Breast epithelium (tissue), 4 donors: ENCODE measurements at regions not wholly inside any gene's neighbourhood (a gene's known extent, or its start where the extent isn't known, plus 50 kb on each side); places are given as distances from the start of the nearest gene placed in this dataset.

Source experiments
- DNase-seq, 2 donors: peaks; one replicate each; pipeline ENCODE4 v3.0.0-alpha.2; 2019; ENCODE audit warnings: low spot score in 2 of 2
- H3K27ac ChIP-seq, 2 donors: fragments of 200-600 bp; sonication (generic) in 1 of 2; one replicate each; pipeline ENCODE4 v1.5.1; 2016 to 2019; ENCODE audit warnings: mild to moderate bottlenecking in 1 of 2
- H3K27me3 ChIP-seq, 2 donors: fragments of 200-600 bp; sonication (generic) in 1 of 2; one replicate each; pipeline versions ENCODE4 v1.5.1 to v1.6.0; 2017 to 2019; ENCODE audit warnings: control low read depth in 1 of 2, mild to moderate bottlenecking in 1 of 2
- H3K36me3 ChIP-seq: fragments of 200-600 bp; one replicate; pipeline ENCODE4 v1.5.1; 2019
- H3K4me1 ChIP-seq, 2 donors: fragments of 200-600 bp; sonication (generic); one replicate each; pipeline ENCODE4 v1.5.1; 2016 to 2019; ENCODE audit warnings: control low read depth in 1 of 2
- H3K4me3 ChIP-seq, 3 donors: fragments of 200-600 bp; sonication (generic); 1 replicate in 2 of 3; 2 replicates in 1 of 3; pipeline ENCODE4 v1.5.1; 2016 to 2019; ENCODE audit warnings: mild to moderate bottlenecking in 3 of 3, moderate library complexity in 2 of 3
- H3K9me3 ChIP-seq, 2 donors: fragments of 200-600 bp; sonication (generic) in 1 of 2; one replicate each; pipeline ENCODE4 v1.5.1; 2016 to 2019; ENCODE audit warnings: control low read depth in 1 of 2
- CTCF ChIP-seq, 3 donors: fragments of 450-650 bp; IDR thresholded peaks; one replicate each; pipeline ENCODE4 v1.5.1; 2016 to 2017; ENCODE audit warnings: antibody characterized with exemption in 3 of 3, mild to moderate bottlenecking in 3 of 3, moderate library complexity in 3 of 3
- POLR2A ChIP-seq: fragments of 450-650 bp; IDR thresholded peaks from one replicate; pipeline ENCODE4 v1.6.1; 2016; ENCODE audit warnings: antibody characterized with exemption, mild to moderate bottlenecking, moderate library complexity
- POLR2AphosphoS5 ChIP-seq, 3 donors: sonication (generic); formaldehyde crosslinking; IDR thresholded peaks; one replicate each; pipeline ENCODE4 v1.6.1; 2017; ENCODE audit warnings: antibody characterized with exemption in 3 of 3
- intact Hi-C: fragments of 100-400 bp; cut with DNase I; formaldehyde crosslinking; loops from one replicate; pipeline ENCODE4 v1.15.1; 2023; ENCODE audit warnings: low total_unique reads

GRCh38 chr6:51495610-51496396 lies 591.6 kb downstream of the PKHD1 start:
- intact Hi-C loops, result no loop called here
- Histone ChIP-seq H3K4me3 (no peak overlapping the region), H3K4me1 (peaks cover 0 to 3% of the 10 kb centered on the region in 2 donors), H3K9me3 (no peaks in the 10 kb centered on the region), H3K27me3 (no peaks in the 10 kb centered on the region), H3K27ac (peak overlapping the region; percentile 73 to 77), H3K36me3 (no peaks in the 10 kb centered on the region)
- TF ChIP-seq POLR2A, result no peak
- TF ChIP-seq POLR2AphosphoS5 (IDR thresholded peaks at IDR 0.05), result no peak
- no peak for TF ChIP-seq CTCF (IDR thresholded peaks at IDR 0.05)
- DNase-seq, result no peak

DNA sequence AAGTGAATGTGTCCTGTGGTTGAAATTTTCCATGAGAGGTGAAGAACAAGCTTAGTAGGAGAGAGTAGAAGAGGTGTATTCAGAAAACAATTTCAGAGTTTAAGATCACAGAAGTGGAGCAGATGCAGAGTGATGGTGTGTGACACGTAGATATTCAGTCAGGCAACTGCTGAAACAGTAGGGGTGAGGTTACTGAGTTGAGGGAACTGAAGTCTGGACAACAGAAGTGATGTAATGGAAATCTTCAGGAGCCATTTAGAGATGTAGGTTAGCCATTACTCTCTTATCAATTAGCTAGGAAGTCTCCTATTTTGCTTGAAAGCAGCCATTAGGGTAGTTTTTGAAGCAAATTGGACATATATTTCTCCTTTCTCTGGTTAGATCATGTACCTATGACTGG lies 584.4 kb downstream of the PKHD1 start:
- intact Hi-C loops, result no loop called here
- H3K4me3 ChIP-seq, result no peak overlapping the region
- no peak overlapping the region for H3K27ac ChIP-seq
- TF ChIP-seq POLR2A, result no peak
- no peak for TF ChIP-seq POLR2AphosphoS5 (IDR thresholded peaks at IDR 0.05)
- TF ChIP-seq CTCF (IDR thresholded peaks at IDR 0.05), result no peak
- H3K4me1 ChIP-seq, result no peaks in the 10 kb centered on the region
- no peaks in the 10 kb centered on the region for H3K9me3 ChIP-seq
- DNase-seq, result no peak
- no peaks in the 10 kb centered on the region for H3K27me3 ChIP-seq
- no peaks in the 10 kb centered on the region for H3K36me3 ChIP-seq

GRCh38 chr6:51505434-51505833 lies 582.0 kb downstream of the PKHD1 start:
- H3K9me3 ChIP-seq, result no peaks in the 10 kb centered on the region
- DNase-seq, result no peak
- H3K36me3 ChIP-seq, result no peaks in the 10 kb centered on the region

GRCh38 chr6:51509597-51509996 lies 577.8 kb downstream of the PKHD1 start:
- no peak overlapping the region for H3K27ac ChIP-seq
- H3K36me3 ChIP-seq, result no peaks in the 10 kb centered on the region
- H3K9me3 ChIP-seq, result no peaks in the 10 kb centered on the region
- H3K27me3 ChIP-seq, result no peaks in the 10 kb centered on the region
- no peaks in the 10 kb centered on the region for H3K4me1 ChIP-seq
- DNase-seq, result no peak
- intact Hi-C loops, result no loop called here
- no peak for TF ChIP-seq POLR2AphosphoS5 (IDR thresholded peaks at IDR 0.05)
- no peak for TF ChIP-seq CTCF (IDR thresholded peaks at IDR 0.05)
- no peak overlapping the region for H3K4me3 ChIP-seq

More at GRCh38 chr6:51505434-51505833, 582.0 kb downstream of the PKHD1 start:
- intact Hi-C loops, result no loop called here
- Histone ChIP-seq H3K27ac (no peak overlapping the region), H3K27me3 (no peaks in the 10 kb centered on the region), H3K4me3 (no peak overlapping the region), H3K4me1 (no peaks in the 10 kb centered on the region)
- TF ChIP-seq POLR2AphosphoS5 (IDR thresholded peaks at IDR 0.05) (no peak), CTCF (IDR thresholded peaks at IDR 0.05) (no peak), POLR2A (no peak)

DNA sequence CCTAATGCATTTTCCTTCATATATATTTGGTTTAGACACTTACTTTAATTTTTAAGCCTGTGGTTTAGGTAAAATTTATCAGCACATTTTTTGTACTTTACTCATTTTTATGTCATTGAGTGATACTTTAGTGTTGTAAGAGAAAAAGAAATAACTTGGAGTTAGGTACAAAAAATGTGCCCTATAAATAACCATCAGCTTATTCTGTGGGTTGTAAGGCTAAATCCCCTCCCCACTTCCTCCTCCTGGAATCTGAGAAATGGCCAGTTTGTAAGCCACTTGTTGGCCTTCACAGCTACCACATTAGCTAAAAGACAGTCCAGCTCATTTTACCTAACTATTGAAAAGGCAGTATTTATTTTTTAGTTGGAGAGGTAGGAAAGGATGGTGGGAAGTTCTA lies 576.3 kb downstream of the PKHD1 start:
- Histone ChIP-seq H3K27me3 (no peaks in the 10 kb centered on the region), H3K4me3 (no peak overlapping the region), H3K9me3 (no peaks in the 10 kb centered on the region), H3K27ac (no peak overlapping the region), H3K4me1 (no peaks in the 10 kb centered on the region), H3K36me3 (no peaks in the 10 kb centered on the region)
- DNase-seq, result no peak
- intact Hi-C loops, result no loop called here
- TF ChIP-seq CTCF (IDR thresholded peaks at IDR 0.05), result no peak
- TF ChIP-seq POLR2A, result no peak
- TF ChIP-seq POLR2AphosphoS5 (IDR thresholded peaks at IDR 0.05), result no peak
